ENCODE measurements at regions not wholly inside any gene's neighbourhood (a gene's known extent, or its start where the extent isn't known, plus 50 kb on each side); places are given as distances from the start of the nearest gene placed in this dataset.
A peak's percentile ranks its signal among the peaks of the same experiment; 100 is the strongest.

DNA sequence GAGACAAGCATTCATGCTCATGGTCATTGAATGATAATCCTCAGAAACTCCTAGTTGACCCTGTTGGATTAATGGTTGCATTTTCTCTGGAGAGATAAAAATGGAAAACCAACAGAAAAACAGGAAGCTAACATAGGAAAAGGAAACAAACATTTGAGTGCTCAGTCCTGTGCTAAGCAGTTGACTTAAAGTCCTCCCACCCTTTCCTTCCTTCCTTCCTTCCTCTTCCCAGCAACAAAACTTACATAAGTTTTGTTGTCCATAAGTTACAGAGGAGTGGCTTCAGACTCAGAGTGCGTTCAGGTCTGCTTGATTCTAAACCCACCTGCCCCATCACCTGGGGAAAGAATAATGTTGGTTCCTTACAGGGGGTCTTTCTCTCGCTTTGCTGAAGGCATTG, 163.8 kb upstream of the RGMA start:
- H3K9ac ChIP-seq (ENCODE audit: low read length), result no peak overlapping the region
- no peaks in the 10 kb centered on the region for H3K36me3 ChIP-seq (ENCODE audit: control insufficient read depth in 1 of 2, insufficient read depth in 2 of 2, low read length in 2 of 2)
- no peak overlapping the region for H3K23ac ChIP-seq (ENCODE audit: low read length)
- no peaks in the 10 kb centered on the region for H3K79me1 ChIP-seq (ENCODE audit: low read length)
- WGBS (ENCODE audit: extremely low coverage, insufficient coverage, insufficient read length), result no CpG with 5 or more reads among the region's 2 CpGs
- H3K4me2 ChIP-seq (ENCODE audit: low read length), result no peak overlapping the region
- H3K4me3 ChIP-seq (ENCODE audit: low read depth, low read length), result no peak overlapping the region
- H3K9me3 ChIP-seq (ENCODE audit: insufficient read depth, low read depth, low read length), result peaks cover 2% of the 10 kb centered on the region
- H3K27ac ChIP-seq (ENCODE audit: low read depth, low read length), result no peak overlapping the region
- no peaks in the 10 kb centered on the region for H3K79me2 ChIP-seq (ENCODE audit: control insufficient read depth, insufficient read depth, low read length, poor library complexity)
- no peak overlapping the region for H3K14ac ChIP-seq (ENCODE audit: low read length)
- no peak overlapping the region for H3K4ac ChIP-seq (ENCODE audit: low read depth, low read length)
- H2AK5ac ChIP-seq (ENCODE audit: low read length), result no peak overlapping the region
- DNase-seq, result no peak
- no peaks in the 10 kb centered on the region for H3K4me1 ChIP-seq (ENCODE audit: control insufficient read depth in 1 of 2, insufficient read depth in 2 of 2, low read length in 2 of 2)
- H2AFZ ChIP-seq (ENCODE audit: insufficient read depth, low read length, poor library complexity), result no peak overlapping the region
- H2BK120ac ChIP-seq (ENCODE audit: insufficient read depth, low read length, poor library complexity), result no peak overlapping the region
- H4K8ac ChIP-seq (ENCODE audit: low read depth, low read length), result no peak overlapping the region
- no peak overlapping the region for H3K18ac ChIP-seq (ENCODE audit: low read length)
- H4K91ac ChIP-seq (ENCODE audit: low read depth, low read length), result no peak overlapping the region
- H2BK12ac ChIP-seq (ENCODE audit: low read length), result no peak overlapping the region
- H4K12ac ChIP-seq (ENCODE audit: low read depth, low read length), result no peak overlapping the region
- H2BK5ac ChIP-seq (ENCODE audit: low read depth, low read length, poor library complexity), result no peak overlapping the region
- H3K27me3 ChIP-seq (ENCODE audit: insufficient read depth, low read length), result no peaks in the 10 kb centered on the region

DNA sequence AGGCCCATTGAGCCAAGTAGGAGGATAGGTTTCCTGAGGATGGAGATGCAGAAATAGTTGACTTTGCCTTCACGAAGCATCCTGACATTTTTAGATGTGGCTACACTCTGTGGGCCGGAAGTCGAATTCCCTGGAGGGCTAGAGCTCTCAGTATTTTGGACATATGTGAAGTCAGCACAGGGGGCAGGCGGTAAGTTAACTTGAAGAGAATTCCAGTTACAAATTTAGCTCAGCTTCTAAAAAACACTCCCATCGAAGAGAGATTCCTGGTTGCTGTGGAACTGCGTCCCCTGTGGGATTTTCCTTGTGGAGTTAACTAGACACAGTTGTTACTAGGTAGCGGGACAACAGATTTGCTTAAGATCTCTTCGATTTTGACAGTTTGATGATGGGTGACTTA, 161.9 kb upstream of the RGMA start:
- Histone ChIP-seq H3K23ac (ENCODE audit: low read length) (no peak overlapping the region), H3K4me3 (ENCODE audit: low read depth, low read length) (no peak overlapping the region), H3K27me3 (ENCODE audit: insufficient read depth, low read length) (no peaks in the 10 kb centered on the region), H3K9me3 (ENCODE audit: insufficient read depth, low read depth, low read length) (peaks cover 2% of the 10 kb centered on the region), H4K12ac (ENCODE audit: low read depth, low read length) (no peak overlapping the region), H2BK12ac (ENCODE audit: low read length) (no peak overlapping the region), H3K79me1 (ENCODE audit: low read length) (no peaks in the 10 kb centered on the region), H3K4me1 (ENCODE audit: control insufficient read depth in 1 of 2, insufficient read depth in 2 of 2, low read length in 2 of 2) (no peaks in the 10 kb centered on the region), H2BK120ac (ENCODE audit: insufficient read depth, low read length, poor library complexity) (no peak overlapping the region), H3K79me2 (ENCODE audit: control insufficient read depth, insufficient read depth, low read length, poor library complexity) (no peaks in the 10 kb centered on the region), H3K36me3 (ENCODE audit: control insufficient read depth in 1 of 2, insufficient read depth in 2 of 2, low read length in 2 of 2) (no peaks in the 10 kb centered on the region), H2AFZ (ENCODE audit: insufficient read depth, low read length, poor library complexity) (no peak overlapping the region), H3K14ac (ENCODE audit: low read length) (no peak overlapping the region), H3K9ac (ENCODE audit: low read length) (no peak overlapping the region), H3K27ac (ENCODE audit: low read depth, low read length) (no peak overlapping the region), H2AK5ac (ENCODE audit: low read length) (no peak overlapping the region), H4K8ac (ENCODE audit: low read depth, low read length) (no peak overlapping the region), H4K91ac (ENCODE audit: low read depth, low read length) (no peak overlapping the region), H2BK5ac (ENCODE audit: low read depth, low read length, poor library complexity) (no peak overlapping the region), H3K4me2 (ENCODE audit: low read length) (no peak overlapping the region), H3K4ac (ENCODE audit: low read depth, low read length) (no peak overlapping the region), H3K18ac (ENCODE audit: low read length) (no peak overlapping the region)
- no CpG with 5 or more reads among the region's 8 CpGs for WGBS (ENCODE audit: extremely low coverage, insufficient coverage, insufficient read length)
- DNase-seq, result no peak

DNA sequence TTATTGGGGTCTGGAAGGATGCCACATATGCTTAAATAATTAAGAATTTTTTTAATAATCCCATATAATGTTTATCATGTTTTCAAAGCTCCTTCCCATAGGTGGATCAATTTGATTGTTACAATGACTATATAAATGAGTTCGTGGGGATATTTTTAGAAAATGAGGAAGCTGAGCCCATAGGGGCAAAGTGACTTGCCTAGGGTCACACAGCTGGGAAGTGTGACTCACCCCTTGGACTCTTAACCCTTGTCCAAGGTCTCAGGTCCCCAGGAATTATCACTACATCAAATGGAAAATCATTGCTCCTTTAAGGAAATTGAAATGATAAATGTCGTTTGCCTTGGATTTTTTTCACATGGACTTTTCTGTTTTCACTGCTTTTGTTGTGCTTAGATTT, 161.2 kb upstream of the RGMA start:
- Histone ChIP-seq H3K36me3 (ENCODE audit: control insufficient read depth in 1 of 2, insufficient read depth in 2 of 2, low read length in 2 of 2) (no peaks in the 10 kb centered on the region), H3K79me2 (ENCODE audit: control insufficient read depth, insufficient read depth, low read length, poor library complexity) (no peaks in the 10 kb centered on the region), H4K91ac (ENCODE audit: low read depth, low read length) (no peak overlapping the region), H2AK5ac (ENCODE audit: low read length) (no peak overlapping the region), H2BK5ac (ENCODE audit: low read depth, low read length, poor library complexity) (no peak overlapping the region), H4K8ac (ENCODE audit: low read depth, low read length) (no peak overlapping the region), H3K4me2 (ENCODE audit: low read length) (no peak overlapping the region), H3K14ac (ENCODE audit: low read length) (no peak overlapping the region), H3K27ac (ENCODE audit: low read depth, low read length) (no peak overlapping the region), H3K23ac (ENCODE audit: low read length) (no peak overlapping the region), H2BK120ac (ENCODE audit: insufficient read depth, low read length, poor library complexity) (no peak overlapping the region), H2AFZ (ENCODE audit: insufficient read depth, low read length, poor library complexity) (no peak overlapping the region), H4K12ac (ENCODE audit: low read depth, low read length) (no peak overlapping the region), H3K18ac (ENCODE audit: low read length) (no peak overlapping the region), H3K4ac (ENCODE audit: low read depth, low read length) (no peak overlapping the region), H3K27me3 (ENCODE audit: insufficient read depth, low read length) (no peaks in the 10 kb centered on the region), H3K4me1 (ENCODE audit: control insufficient read depth in 1 of 2, insufficient read depth in 2 of 2, low read length in 2 of 2) (no peaks in the 10 kb centered on the region), H3K4me3 (ENCODE audit: low read depth, low read length) (no peak overlapping the region), H3K9me3 (ENCODE audit: insufficient read depth, low read depth, low read length) (peaks cover 2% of the 10 kb centered on the region), H2BK12ac (ENCODE audit: low read length) (no peak overlapping the region), H3K79me1 (ENCODE audit: low read length) (no peaks in the 10 kb centered on the region), H3K9ac (ENCODE audit: low read length) (no peak overlapping the region)
- peak in 1 of 2 donors; percentile 31 for DNase-seq
- WGBS (ENCODE audit: extremely low coverage, insufficient coverage, insufficient read length), result no CpG with 5 or more reads among the region's 2 CpGs

DNA sequence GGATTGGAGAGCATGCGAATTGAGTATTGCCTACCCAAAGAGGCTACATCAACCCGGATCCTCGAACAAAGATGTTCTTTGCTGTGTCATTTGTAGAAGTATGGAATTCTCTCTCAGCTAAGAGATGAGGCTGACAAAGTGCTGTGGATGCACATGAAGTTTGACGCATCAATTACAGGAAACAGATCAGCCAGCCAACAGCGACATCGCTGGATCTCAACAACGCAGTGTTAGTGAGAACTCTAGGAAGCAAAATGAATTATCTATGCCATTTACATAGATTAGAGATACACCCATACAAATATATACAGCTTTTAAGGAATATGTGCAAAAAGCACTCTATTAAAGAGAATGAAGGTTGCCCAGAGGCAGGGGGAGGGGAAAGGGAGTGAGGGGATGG, 160.6 kb upstream of the RGMA start:
- no peak overlapping the region for H3K9ac ChIP-seq (ENCODE audit: low read length)
- H3K23ac ChIP-seq (ENCODE audit: low read length), result no peak overlapping the region
- H3K27me3 ChIP-seq (ENCODE audit: insufficient read depth, low read length), result no peaks in the 10 kb centered on the region
- H2BK5ac ChIP-seq (ENCODE audit: low read depth, low read length, poor library complexity), result no peak overlapping the region
- H3K4me3 ChIP-seq (ENCODE audit: low read depth, low read length), result no peak overlapping the region
- H3K18ac ChIP-seq (ENCODE audit: low read length), result no peak overlapping the region
- peaks cover 2% of the 10 kb centered on the region for H3K9me3 ChIP-seq (ENCODE audit: insufficient read depth, low read depth, low read length)
- no peaks in the 10 kb centered on the region for H3K4me1 ChIP-seq (ENCODE audit: control insufficient read depth in 1 of 2, insufficient read depth in 2 of 2, low read length in 2 of 2)
- no peak overlapping the region for H3K4me2 ChIP-seq (ENCODE audit: low read length)
- no peak overlapping the region for H4K8ac ChIP-seq (ENCODE audit: low read depth, low read length)
- no peak overlapping the region for H2BK120ac ChIP-seq (ENCODE audit: insufficient read depth, low read length, poor library complexity)
- H3K14ac ChIP-seq (ENCODE audit: low read length), result no peak overlapping the region
- no peak overlapping the region for H2AFZ ChIP-seq (ENCODE audit: insufficient read depth, low read length, poor library complexity)
- no peak overlapping the region for H2AK5ac ChIP-seq (ENCODE audit: low read length)
- no peak for DNase-seq
- no peak overlapping the region for H3K4ac ChIP-seq (ENCODE audit: low read depth, low read length)
- no peaks in the 10 kb centered on the region for H3K36me3 ChIP-seq (ENCODE audit: control insufficient read depth in 1 of 2, insufficient read depth in 2 of 2, low read length in 2 of 2)
- H3K27ac ChIP-seq (ENCODE audit: low read depth, low read length), result no peak overlapping the region
- H2BK12ac ChIP-seq (ENCODE audit: low read length), result no peak overlapping the region
- no peak overlapping the region for H4K91ac ChIP-seq (ENCODE audit: low read depth, low read length)
- H3K79me2 ChIP-seq (ENCODE audit: control insufficient read depth, insufficient read depth, low read length, poor library complexity), result no peaks in the 10 kb centered on the region
- no CpG with 5 or more reads among the region's 7 CpGs for WGBS (ENCODE audit: extremely low coverage, insufficient coverage, insufficient read length)
- no peak overlapping the region for H4K12ac ChIP-seq (ENCODE audit: low read depth, low read length)
- H3K79me1 ChIP-seq (ENCODE audit: low read length), result no peaks in the 10 kb centered on the region

All from trophoblast cell (in vitro differentiated cells and primary cell).